ENCODE measurements at regions not wholly inside any gene's neighbourhood (a gene's known extent, or its start where the extent isn't known, plus 50 kb on each side); places are given as distances from the start of the nearest gene placed in this dataset.

DNA sequence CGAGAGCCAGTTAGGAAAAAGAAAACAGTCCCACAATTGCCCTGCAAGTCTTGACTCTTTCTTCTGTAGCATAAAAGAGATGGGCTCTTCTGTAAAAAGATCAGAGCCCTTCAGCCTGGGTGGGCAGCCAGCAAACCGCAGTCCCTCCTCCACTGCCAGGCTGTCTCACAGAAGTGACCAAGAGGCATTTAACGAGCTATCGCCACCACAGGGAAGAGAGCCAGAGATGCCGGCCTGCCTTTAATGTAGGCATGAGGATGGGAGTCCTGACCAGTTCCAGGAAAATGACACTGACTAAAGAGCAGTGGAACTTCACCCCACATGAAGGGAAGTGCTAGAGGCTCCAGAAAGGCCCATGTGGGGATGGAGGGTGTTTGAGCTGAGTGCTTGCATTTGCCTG lies 264.6 kb downstream of the NDUFS4 start:
- no peak for DNase-seq (ENCODE audit: extremely low read depth, low read depth)

DNA sequence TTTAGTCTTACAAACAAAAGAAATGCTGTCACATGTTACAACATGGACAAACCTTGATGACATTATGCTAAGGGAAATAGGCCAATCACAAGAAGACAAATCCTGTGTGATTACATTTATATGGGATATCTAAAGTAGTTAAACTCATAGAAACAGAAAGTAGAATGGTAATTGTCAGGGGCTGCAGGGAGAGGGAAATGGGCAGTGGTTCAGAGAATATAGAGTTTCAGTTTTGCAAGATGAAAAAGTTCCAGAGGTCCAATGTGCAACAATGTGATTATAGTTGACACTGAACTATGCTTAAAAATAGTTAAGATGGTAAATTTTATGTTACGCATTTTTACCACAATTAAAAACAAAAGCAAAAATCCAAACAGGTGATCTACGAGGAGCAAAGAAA lies 265.5 kb downstream of the NDUFS4 start:
- no peak for DNase-seq (ENCODE audit: extremely low read depth, low read depth)

DNA sequence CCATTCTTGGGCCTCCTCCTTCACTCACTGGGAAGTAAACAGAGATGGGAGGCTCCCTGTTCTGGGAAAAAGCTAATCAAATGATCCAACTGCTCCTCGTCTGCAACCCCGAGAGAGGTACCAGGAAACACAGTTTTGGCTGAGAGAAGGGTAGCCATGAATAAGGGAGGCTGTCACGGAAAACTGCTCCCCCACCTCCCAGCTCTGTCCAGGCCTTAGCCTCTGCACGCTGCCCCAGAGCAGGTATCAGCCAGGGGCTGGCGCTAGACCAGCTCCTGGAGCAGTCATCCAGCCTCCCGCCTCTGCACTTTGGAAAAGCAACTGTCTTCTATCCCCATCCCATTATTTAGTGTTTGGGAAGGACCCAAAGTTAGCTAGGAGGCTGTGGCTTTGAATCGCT lies 266.1 kb downstream of the NDUFS4 start:
- no peak for DNase-seq (ENCODE audit: extremely low read depth, low read depth)

DNA sequence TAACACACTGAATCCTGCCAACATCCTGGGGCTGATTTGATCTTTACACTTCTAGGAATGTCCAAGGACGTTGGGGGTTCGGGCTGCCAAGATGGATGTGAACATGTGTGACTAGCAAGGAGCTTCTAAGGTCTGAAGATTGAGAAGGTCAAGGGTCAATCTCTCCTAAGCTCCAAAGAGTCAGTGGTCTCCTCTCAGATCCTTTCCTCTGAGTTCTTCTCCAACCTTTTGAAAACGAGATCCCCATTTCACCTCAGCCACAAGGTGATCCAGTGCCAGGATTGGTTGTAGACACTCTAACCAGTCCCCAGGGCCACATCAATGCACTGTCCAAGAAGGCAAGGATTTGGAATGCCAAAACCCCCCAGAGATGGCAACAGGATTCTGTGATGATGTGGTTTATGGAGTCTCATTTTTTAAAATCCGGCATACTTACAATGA lies 266.8 kb downstream of the NDUFS4 start:
- no peak for DNase-seq (ENCODE audit: extremely low read depth, low read depth)

DNA sequence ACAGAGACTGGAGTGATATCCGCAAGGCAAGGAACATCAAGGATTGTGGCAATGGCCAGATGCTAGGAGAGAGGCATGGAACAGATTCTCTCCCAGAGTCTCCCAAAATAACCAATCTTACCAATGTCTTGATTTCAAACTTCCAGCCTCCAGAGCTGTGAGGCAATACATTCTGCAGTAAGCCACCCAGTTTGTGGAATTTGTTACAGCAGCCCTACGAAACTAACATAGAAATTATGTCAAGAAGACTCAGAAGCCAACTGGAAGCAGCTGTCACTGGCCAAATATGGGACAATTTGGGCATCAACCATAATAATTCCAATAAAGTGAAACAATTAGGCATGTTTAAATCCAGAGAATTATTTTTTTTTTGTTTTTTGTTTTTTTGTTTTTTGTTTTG lies 271.1 kb downstream of the NDUFS4 start:
- no peak for DNase-seq (ENCODE audit: extremely low read depth, low read depth)

All from NCI-H460 (cell line).